HG03095 (cell line): ENCODE measurements at regions not wholly inside any gene's neighbourhood (a gene's known extent, or its start where the extent isn't known, plus 50 kb on each side); places are given as distances from the start of the nearest gene placed in this dataset.
"Not testable (repeated sequence)": the region's sequence is repeated elsewhere in the genome, so short reads cannot be mapped to it uniquely, and the experiment has no call there.

Experiments
- ATAC-seq: cut with Tn5 transposase; IDR thresholded peaks from one replicate; pipeline ENCODE4 v1.9.1; 2021; ENCODE audit warnings: moderate library complexity; ENCODE audit not compliant: unreplicated experiment

DNA sequence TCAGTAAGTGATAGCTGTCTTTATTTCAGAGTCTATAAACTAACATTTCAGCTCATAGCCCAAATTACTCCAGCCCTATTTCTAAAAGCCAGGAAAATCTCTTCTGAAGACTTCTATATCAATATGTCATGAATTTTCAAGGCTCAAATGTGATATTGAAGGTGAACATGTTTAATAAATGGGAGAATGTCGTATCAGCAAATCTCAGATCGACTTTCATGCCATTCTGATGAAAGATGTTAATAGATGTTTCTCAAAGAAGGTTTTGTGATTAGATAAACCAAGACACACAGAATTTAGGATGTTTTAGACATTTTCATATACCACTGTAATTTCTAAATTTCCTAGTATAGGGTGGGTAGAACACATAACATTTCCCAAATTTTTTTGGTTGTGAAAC, 380.6 kb downstream of the ARL4A start:
- ATAC-seq, result no peak

DNA sequence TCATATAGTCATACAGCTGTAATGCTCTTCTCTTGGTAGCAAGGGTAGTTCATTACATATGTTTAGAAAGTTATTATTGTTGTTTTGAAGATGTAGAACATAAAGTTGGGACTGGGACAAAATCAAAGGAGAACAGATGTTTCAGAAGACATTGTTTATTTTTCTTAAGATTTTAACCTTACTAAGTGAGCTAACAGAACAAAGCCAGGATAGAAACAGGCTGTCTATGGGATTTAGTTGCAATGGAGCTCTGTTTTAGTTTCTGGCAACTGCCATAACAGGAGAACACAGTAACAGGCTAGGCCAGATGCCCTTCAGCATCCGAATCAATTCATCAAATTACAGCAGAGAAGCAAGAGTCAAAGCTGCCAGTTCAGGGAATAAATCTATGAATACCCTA, 382.4 kb downstream of the ARL4A start:
- ATAC-seq, result no peak

DNA sequence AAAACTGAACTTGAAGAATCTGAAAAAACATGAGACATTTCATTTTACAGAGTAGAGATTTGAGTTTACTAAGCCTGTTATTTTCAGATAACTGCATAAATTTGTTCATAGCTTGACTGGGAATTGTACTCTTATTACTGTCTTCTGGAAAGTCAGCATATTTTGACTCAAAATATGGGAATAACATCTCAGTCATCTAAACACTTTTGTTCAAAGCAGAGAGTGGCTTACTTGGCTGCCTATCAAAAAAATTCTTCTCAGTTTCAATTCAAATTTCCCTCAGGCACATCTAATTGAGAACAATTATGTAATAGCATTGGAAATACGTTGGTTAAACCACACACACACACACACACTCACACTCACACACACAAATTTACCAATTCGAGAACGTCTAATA, 384.6 kb downstream of the ARL4A start:
- no peak for ATAC-seq

DNA sequence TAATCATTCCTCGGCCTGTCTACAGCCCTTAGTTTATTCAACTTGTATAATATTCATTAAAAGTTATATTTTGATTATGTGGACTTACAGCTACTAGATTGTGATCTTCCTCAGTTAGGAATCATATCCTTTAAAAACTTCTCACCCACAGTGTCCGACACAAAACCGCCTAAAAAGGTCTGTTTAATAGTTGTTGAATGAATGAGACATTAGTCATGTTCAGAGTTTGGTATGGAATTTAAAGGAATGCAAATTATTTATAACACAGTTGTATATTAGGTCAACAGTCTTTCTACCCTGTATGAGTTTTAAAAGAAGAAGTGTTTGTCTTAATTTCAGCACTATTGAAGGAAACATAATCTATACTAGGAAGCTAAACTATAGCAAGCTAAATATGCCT, 390.0 kb downstream of the ARL4A start:
- ATAC-seq, result no peak

DNA sequence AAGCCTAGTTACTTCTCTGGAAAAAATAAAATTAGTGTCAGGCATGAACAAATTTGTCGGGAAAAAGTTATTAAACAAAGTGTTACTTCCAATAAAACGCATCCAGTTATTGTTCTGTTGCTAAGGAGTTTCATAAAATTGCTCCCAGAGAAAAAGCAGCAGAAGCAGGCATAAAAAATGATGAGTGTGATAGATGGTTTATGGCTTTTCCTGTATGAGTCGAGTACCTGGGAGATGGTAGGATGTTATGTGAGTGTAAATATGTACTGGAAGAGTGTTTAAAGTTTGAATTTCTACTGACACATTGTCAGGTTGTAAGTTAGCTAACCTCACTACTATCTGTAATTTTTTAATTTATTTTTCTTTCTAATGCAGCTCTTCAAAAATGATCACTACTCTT, 390.7 kb downstream of the ARL4A start:
- ATAC-seq, result no peak

DNA sequence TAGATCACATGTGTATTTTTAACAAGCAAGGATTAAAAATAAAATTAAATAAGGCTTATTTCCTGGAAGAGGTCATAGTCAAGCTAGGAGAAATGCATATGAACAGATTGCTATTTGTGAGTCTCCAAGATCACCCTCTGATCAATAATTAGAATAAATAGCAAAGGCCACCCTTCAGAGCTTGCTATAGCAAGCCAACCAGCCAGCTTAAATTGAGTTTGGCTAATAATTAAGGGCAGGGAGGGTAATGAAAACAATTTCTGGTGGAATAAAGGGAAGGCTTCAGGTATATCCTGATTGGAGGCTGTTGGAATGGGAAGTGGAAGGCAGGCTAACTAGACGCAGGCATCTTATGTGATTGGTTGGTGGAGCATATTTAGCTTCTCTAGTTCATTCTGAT, 403.5 kb downstream of the ARL4A start:
- ATAC-seq, result no peak

DNA sequence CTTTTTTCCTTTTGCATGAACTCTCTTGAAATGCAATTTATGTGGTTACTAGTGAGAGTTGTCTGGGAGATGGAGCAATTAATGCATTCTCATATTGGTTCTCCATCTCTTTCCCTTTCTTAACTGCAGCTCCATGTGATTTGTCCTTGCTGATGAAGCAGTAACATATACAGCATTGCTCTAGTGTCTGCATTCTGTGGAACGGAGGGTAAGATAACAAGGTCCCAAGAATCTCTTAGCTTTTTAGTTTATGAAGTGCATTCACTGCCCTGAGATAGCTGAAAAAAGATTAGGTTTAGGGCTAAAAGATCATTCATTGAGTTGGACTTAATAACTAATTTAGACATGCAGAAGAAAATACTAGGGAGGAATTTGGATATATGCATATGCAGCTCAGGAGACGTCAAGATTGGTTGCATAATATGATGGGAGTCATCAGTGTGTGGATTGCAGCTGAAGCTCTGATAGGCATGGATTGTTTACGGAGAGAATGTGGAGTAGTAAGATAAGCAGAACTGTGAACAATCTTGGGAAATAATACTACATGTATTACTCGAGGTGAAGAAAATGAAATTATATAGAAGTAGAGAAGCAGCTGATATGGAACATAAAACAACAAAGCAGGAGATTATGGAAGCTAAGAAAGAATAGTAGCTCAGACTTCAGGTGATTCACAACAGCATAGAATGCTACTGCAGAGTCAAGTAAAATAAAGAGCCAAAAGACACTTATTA, 404.7 kb downstream of the ARL4A start:
- no peak for ATAC-seq

DNA sequence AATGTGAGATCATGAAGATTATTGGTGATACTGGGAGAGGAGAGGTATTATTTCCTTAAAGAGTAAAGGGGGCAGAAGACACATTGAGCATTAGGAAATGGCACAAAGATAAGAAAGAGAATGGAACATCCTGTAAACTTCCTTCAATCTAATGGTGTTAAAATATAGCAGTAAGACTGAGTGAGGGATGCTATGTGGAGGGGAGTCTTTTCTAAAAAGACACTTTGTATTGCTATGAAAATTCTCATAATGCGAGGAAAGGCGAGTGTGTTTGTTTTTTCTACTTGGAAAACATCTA, 405.2 kb downstream of the ARL4A start:
- no peak for ATAC-seq

DNA sequence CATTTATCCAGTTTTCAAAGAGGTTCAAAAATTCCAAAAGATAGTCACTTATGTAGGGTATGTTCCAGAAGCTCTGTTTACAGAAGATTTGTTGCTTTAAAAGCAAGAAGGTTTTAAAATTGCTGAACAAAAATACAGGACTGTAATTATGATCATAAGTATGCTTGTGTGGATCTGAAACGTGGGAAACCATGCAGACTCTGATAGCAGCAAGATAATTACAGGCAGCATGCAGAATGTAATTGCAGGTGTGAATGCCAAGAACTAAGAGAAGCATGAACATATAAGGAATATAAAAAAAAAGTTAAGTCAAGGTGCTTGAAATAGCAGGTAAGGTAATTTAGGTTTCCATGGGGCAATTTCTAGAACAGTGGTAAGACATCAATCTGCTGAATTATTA, 405.7 kb downstream of the ARL4A start:
- no peak for ATAC-seq

DNA sequence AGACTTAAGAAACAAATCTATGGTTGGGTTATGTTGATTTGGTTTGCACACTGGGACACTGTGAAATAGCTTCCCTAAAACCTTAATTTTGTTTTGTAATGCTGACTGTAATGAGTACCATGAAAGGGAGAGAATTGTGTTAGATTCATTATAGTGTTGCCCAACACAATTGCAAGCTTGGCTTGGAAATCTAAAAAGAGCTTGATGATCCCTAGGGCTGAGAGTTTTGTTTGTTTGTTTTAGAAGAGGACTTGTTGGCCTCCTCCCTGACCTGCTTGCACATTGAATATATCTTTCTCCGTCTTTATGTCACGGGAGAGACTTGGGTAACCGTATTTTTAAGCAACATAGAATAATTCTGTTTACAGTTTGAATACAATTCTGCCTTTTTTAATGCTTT, 410.1 kb downstream of the ARL4A start:
- ATAC-seq, result no peak

DNA sequence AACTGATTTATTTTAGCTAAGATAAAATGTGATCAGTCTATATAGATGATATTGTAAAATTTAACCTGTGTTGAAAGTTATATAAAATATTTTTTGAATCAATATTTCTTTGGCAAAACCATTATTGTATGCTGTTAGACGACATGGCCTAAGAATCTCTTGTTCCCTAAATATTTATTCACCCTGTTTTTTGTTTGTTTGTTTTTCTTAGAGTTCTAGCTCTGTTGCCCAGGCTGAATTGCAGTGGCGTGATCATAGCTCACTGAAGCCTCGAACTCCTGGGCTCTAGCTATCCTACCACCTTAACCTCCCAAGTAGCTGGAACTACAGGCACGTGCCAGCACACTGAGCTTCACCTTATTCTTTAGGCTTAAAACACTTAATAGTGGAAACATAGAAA, 410.7 kb downstream of the ARL4A start:
- ATAC-seq, result no peak

DNA sequence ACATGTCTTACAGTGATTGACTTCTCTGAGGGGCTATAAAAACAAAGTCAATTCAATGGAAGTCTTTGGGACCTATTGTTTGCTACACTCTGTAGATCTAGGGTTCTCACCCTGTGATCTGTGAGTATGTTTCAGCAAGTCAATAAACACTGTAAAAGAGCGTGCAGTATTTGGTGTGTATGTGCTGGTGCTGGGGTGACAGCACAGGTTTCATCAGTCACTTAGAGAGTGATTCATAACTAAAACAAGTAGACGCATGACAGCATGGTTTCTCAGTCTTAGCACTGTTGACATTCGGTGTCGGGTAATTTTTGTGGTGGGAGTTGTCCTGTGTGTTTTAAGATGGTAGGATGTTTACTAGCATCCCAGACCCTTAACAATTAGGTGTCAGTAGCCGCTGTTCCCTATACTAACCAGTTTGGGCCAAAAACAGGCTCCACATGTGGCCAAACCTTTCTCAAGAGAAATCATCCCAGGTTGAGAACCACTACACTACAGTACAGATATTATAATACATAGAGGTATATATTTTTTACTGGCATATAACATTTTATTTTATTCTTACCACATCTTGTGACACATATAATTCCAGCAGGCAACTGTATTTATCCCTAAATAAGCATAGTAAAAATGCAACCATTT, 411.8 kb downstream of the ARL4A start:
- peak; percentile 86 for ATAC-seq

DNA sequence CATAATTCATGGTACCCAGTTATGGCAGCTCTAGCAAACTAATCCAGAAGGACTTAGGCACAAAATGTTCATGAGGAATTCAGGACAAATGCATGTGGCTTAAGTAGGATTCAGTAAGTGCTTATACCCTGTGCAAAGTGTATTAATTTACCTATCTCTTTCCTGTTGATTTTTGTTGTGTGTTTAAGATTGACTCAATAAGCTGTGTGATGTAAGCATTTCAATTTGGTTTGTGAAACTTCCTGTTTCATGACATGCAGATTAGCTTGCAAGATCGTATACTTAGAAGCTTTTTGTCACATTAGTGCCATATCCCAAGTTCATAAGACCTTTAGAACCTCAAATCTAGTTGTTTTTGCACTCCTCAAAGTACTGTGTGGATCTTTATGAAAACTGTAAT, 416.7 kb downstream of the ARL4A start:
- no peak for ATAC-seq

DNA sequence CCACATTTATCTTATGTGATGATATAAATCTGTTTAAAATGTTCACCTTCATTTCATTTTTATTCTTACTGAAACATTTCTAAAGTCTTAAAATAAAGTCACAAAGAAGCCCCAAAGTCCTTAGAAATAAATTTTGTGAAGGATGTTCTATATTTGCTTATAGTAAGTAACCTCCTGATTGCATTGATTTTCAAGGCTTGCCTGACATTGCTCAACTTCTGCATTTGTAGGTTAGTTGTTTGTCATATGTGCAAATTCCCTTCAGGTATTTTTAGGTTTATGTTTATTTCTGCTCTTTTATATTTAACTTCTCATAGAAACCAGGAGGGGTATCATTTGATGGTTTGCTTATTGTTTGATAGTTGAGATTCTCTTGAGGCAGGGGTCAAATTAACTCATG, 417.8 kb downstream of the ARL4A start:
- no peak for ATAC-seq

DNA sequence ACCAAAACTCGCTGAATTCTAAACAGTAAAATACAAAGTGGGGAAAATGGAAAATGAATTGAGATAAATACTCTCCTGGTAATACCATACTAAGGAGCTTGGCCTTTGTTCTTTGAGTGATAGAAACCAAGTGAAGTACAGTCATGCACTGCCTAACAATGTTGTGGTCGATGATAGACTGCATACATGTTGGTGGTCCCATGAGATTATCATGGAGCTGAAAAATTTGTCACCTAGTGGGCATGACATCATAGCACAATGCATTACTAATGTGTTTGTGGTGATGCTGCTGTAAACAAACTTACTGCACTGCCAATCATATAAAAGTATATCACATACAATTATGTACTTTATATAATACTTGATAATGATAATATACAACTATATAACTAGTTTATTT, 419.1 kb downstream of the ARL4A start:
- ATAC-seq, result no peak

DNA sequence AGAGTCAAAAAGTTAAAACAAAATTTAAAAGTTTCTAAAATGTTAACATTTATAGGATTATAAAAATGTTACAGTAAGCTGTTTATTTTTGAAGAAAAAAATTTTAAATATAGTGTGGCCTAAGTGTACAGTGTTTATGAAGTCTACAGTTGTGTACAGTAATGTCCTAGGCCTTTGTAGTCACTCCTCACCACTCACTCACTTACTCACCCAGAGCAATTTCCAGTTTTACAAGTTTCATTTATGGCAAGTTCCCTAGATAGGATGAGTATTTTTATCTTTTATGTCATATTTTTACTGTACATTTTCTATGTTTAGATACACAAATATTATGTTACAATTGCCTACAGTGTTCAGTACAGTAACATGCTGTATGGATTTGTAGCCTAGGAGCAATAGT, 419.9 kb downstream of the ARL4A start:
- no peak for ATAC-seq

DNA sequence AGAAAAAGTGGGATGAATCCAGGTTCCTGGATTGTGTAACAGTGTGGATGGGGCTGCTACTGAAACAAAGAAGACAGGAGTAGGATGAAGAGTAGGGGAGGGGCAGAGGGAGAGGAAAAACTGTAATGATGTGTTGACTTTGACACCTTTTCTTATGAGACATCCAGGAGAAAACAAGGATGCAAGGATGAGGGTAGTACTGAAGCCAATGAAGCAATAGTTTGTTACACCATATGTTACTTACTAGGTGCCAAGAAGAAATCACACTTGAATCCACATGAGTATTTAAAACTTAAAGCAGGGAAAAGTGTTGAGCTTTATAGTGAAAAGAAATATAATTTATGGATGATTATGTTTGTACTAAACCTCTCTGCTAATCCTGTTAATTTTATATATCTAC, 420.6 kb downstream of the ARL4A start:
- ATAC-seq, result no peak

DNA sequence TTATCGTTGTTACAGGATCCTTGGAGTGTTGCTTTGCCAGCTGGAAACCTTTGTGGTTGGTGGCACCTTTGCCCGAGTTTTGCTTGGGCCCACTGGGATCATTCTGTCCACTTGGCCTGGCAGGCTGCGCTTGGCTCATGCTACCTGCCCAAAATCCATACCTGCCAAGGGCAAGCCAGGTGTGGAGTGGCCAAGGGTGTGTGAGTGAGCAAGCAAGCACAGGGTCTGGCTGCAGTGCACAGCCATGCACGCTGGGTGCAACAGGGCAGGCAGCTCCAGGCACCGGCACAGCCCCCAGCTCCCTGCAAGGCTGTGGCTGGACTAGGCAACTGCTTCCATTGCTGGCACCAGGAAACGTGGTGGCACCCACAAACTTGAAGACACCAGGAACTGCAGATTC, 421.8 kb downstream of the ARL4A start:
- no peak for ATAC-seq

DNA sequence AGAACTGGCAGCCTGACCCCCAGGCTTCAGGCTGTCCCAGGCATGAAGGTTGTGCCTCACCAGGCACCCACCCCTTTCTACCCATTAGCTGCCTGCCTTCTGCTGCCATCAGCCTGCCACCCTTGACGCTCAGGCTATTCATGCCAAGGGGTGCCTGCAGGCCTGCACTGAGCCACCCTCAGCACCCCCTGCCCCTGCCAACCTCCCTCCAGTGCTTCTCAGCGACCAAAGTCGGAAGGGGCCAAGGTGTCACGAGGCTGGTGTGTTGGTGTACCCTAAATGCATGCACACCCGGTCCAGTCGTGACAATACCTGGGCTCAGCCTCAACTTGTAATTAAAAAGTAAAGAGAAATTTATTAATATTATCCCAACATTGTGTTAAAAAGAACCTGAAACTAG, 422.7 kb downstream of the ARL4A start:
- no peak for ATAC-seq

DNA sequence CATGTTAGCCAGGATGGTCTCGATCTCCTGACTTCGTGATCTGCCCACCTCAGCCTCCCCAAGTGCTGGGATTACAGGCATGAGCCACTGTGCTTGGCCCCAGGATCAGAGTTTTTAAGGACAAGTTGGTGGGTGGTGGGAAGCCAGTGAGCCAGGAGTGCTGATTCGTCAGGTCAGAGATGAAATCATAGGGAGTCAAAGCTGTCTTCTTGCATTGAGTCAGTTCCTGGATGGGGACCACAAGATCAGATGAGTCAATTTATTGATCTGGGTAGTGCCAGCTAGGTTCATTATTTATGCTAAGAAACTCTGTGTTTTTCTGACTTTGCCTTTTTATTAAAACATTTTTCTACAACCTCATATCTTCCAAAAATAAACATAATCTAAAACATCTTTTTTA, 423.8 kb downstream of the ARL4A start:
- no peak for ATAC-seq

DNA sequence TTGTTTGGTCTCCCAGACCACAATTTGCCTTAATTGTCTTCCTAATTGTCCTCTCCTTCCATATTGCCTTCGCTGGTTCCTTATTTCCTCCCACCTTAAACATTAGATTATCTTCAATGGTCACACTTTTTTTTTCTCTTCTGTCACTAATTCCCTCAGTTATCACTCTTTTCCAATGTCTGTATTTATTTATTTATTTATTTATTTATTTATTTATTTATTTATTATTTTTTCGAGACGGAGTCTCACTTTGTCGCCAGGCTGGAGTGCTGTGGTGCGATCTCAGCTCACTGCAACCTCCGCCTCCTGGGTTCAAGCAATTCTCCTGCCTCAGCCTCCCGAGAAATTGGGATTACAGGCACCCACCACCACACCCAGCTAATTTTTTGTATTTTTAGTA, 426.8 kb downstream of the ARL4A start:
- not testable (repeated sequence) for ATAC-seq

DNA sequence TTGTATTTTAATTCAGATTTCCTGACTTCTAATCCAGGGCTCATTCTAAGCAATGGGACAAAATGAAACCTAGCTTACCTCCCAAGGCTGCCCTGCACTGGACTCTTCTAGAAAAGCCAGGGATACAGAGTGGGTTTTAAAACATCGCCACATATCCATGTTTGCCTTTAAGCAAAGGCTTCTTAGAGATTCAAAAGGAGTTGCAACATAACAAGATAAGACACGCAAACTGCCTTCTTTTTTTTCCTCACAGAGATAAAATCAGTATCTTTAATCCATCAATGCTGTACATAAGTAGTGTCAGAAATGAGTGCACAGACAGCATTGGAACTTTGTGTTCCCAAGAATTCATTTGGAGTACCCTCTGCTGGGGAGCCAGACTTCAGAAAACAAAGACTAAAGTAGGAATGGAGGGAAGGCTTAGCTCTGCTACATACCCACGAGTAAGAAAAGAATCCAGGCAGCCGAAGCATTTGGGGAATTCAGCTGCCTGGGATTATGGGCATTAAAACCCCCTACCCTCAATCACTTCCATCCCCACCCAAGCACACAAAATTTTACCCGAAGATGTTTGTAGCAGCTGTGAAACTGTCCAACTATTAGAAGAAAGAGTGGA, 427.8 kb downstream of the ARL4A start:
- ATAC-seq, result no peak

DNA sequence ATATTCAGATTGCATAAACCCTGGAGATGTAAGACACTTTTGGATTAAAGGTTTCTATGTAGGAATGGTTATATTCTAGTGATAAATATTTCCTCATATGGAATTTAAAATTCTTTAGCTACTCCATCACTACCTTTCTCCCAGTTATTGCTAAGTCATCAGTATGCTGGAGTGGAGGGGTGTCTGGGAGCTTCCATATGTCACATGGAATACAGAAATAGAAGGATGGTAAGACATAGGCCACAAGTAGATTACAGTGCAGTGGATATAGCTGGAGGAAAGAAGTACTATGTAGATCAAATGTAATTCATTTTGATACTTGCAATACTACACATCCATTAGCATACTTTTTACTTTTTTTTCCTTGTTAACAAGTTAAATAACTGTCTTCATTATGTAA, 428.4 kb downstream of the ARL4A start:
- no peak for ATAC-seq
